T-cell (primary cell): ENCODE measurements at regions not wholly inside any gene's neighbourhood (a gene's known extent, or its start where the extent isn't known, plus 50 kb on each side); places are given as distances from the start of the nearest gene placed in this dataset.

Experiments used
- ATAC-seq, 4 experiments: fragments of 200-7000 bp in 3 of 4; fragments of 150-1000 bp in 1 of 4; cut with Tn5 transposase; replicated peaks in 1 of 4; 1 replicate in 3 of 4; 2 replicates in 1 of 4; pipeline ENCODE4 v1.10.0; 2021; ENCODE audit warnings: moderate library complexity in 3 of 4, mild to moderate bottlenecking in 2 of 4, moderate number of reproducible peaks in 1 of 4
- CTCF ChIA-PET, 2 donors: fragments of 300-600 bp; sonication (Branson Sonifier 250); formaldehyde crosslinking; loops; one replicate each; lab custom pipeline; 2022; ENCODE audit warnings: antibody characterized with exemption in 2 of 2; lab: Charles Lee
- POLR2A ChIA-PET, 2 donors: fragments of 300-600 bp; sonication (Branson Sonifier 250); formaldehyde crosslinking; loops; one replicate each; lab custom pipeline; 2022; ENCODE audit warnings: antibody characterized with exemption in 2 of 2; lab: Charles Lee
- DNase-seq, 35 experiments: peaks; one replicate each; pipeline versions ENCODE4 v3.0.0 to v3.0.0-alpha.2; 2013 to 2023
- H3K27ac ChIP-seq: one replicate; pipeline ENCODE4 v1.5.1; 2013; ENCODE audit warnings: low read length
- H3K27me3 ChIP-seq, 2 experiments: replicated peaks in 1 of 2; 1 replicate in 1 of 2; 2 replicates in 1 of 2; pipeline versions ENCODE4 v1.6.1 to v1.7.0; 2013; ENCODE audit warnings: low read length in 1 of 2, mixed read lengths in 1 of 2; ENCODE audit not compliant: control insufficient read depth in 2 of 2, insufficient read depth in 2 of 2; ENCODE audit errors: extremely low read depth in 1 of 2
- H3K36me3 ChIP-seq, 2 donors: 1 replicate in 1 of 2; 2 replicates in 1 of 2; pipeline versions ENCODE4 v1.6.1 to v1.7.0; 2013; ENCODE audit warnings: low read length in 1 of 2; ENCODE audit not compliant: control insufficient read depth in 2 of 2, insufficient read depth in 1 of 2; ENCODE audit errors: extremely low read depth in 1 of 2
- H3K4me1 ChIP-seq, 2 experiments: 1 replicate in 1 of 2; 2 replicates in 1 of 2; pipeline versions ENCODE4 v1.6.1 to v1.7.0; 2013; ENCODE audit warnings: low read length in 2 of 2, mixed read lengths in 1 of 2; ENCODE audit not compliant: insufficient read depth in 2 of 2, control insufficient read depth in 1 of 2; ENCODE audit errors: extremely low read depth in 1 of 2
- H3K4me3 ChIP-seq, 2 donors: 1 replicate in 1 of 2; 2 replicates in 1 of 2; pipeline versions ENCODE4 v1.5.1 to v1.7.0; 2013; ENCODE audit warnings: mild to moderate bottlenecking in 2 of 2, low read length in 1 of 2, moderate library complexity in 1 of 2; ENCODE audit not compliant: control insufficient read depth in 1 of 2; ENCODE audit errors: extremely low read depth in 1 of 2
- H3K9me3 ChIP-seq: 2 replicates; pipeline ENCODE4 v1.7.0; 2013
- H3K27ac Mint-ChIP-seq, 2 donors: one replicate each; pipeline ENCODE4 v1.8.0; 2020 to 2021; ENCODE audit warnings: mild to moderate bottlenecking in 2 of 2, mixed read lengths in 2 of 2
- H3K27me3 Mint-ChIP-seq, 2 donors: one replicate each; pipeline ENCODE4 v1.8.0; 2021 to 2022; ENCODE audit warnings: mixed read lengths in 2 of 2
- H3K36me3 Mint-ChIP-seq: one replicate; pipeline ENCODE4 v1.8.0; 2021; ENCODE audit warnings: mixed read lengths
- H3K4me1 Mint-ChIP-seq, 3 donors: one replicate each; pipeline ENCODE4 v1.8.0; 2020 to 2022; ENCODE audit warnings: mixed read lengths in 3 of 3, mild to moderate bottlenecking in 1 of 3
- H3K4me3 Mint-ChIP-seq, 3 donors: one replicate each; pipeline ENCODE4 v1.8.0; 2020 to 2022; ENCODE audit warnings: mild to moderate bottlenecking in 3 of 3, mixed read lengths in 3 of 3, moderate library complexity in 3 of 3
- H3K9me3 Mint-ChIP-seq, 3 donors: one replicate each; pipeline ENCODE4 v1.8.0; 2020 to 2022; ENCODE audit warnings: mixed read lengths in 3 of 3
- WGBS: methylation state at CpG from one replicate; pipeline ENCODE4 v1.1.5; 2013; ENCODE audit warnings: missing lambda C conversion rate; ENCODE audit not compliant: insufficient coverage; 5-methylcytosine and 5-hydroxymethylcytosine counted together

DNA sequence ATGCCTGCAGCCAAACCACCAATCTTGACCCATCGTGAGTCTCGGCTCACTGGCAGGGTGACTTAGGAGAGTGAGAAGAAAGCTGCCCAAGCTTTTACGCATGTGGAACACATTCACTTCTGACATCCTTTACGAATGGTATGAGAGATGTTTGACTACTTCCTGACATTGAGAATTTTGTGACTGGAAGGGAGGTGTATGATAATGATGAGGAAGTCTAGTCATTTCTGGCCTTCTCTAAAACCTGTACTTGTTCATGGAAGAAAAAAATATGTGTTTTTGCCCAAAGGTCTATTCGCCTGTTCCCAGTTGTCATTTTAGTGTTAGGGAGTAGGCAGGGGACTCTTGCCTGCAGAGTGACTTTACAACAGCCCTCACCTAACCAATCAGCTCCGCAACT is 227.2 kb upstream of the ATP2B1 start:
- no peak for DNase-seq
- WGBS: no CpG with 5 or more reads among the region's 6 CpGs
- CTCF ChIA-PET: no interaction called here
- no peaks in the 10 kb centered on the region for H3K27me3 ChIP-seq
- no peaks in the 10 kb centered on the region for H3K4me1 ChIP-seq
- H3K9me3 ChIP-seq: no peaks in the 10 kb centered on the region
- POLR2A ChIA-PET: interaction anchor here in 1 of 2 donors (0.5 kb wide), 1 partner anchor 160 kb away, joined by 3 read pairs; no protein-coding TSS in a partner anchor
- peak overlapping the region; percentile 48 to 68 for H3K27ac Mint-ChIP-seq
- no peaks in the 10 kb centered on the region for H3K27me3 Mint-ChIP-seq
- no peak overlapping the region for H3K4me3 Mint-ChIP-seq
- no peak for ATAC-seq
- no peaks in the 10 kb centered on the region for H3K36me3 ChIP-seq
- H3K36me3 Mint-ChIP-seq: no peaks in the 10 kb centered on the region
- peaks cover 0 to 37% (median 26%) of the 10 kb centered on the region in 3 donors for H3K4me1 Mint-ChIP-seq
- no peaks in the 10 kb centered on the region for H3K9me3 Mint-ChIP-seq
- H3K4me3 ChIP-seq: no peak overlapping the region
- H3K27ac ChIP-seq: no peak overlapping the region

DNA sequence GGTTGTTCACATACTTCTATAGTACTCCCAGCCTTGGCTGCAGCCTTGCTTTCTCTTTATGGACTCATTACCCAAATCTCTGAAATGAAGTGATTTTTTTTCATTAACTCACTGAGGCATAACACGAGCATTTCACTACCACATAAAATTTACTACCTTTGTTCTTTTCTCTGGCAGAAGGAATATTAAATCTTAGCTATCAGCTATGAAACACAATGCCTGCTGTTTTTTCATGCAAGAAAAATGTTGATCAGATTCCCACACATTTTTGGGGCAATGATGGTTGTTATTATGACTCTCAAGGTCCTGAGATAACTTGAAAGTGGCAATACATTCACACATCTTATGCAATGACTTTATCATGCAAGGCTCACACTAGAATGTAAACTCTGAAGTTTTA is 225.3 kb upstream of the ATP2B1 start:
- DNase-seq: no peak
- Histone ChIP-seq H3K9me3 (no peaks in the 10 kb centered on the region), H3K36me3 (no peaks in the 10 kb centered on the region), H3K4me3 (no peak overlapping the region), H3K4me1 (no peaks in the 10 kb centered on the region), H3K27me3 (no peaks in the 10 kb centered on the region), H3K27ac (no peak overlapping the region)
- H3K4me1 Mint-ChIP-seq: peaks cover 0 to 37% (median 26%) of the 10 kb centered on the region in 3 donors
- peak overlapping the region in 1 of 2 donors; percentile 47 for H3K27ac Mint-ChIP-seq
- CTCF ChIA-PET: no interaction called here
- WGBS: no CpG with 5 or more reads among the region's 1 CpG
- no peaks in the 10 kb centered on the region for H3K27me3 Mint-ChIP-seq
- POLR2A ChIA-PET: interaction anchor here in 1 of 2 donors (0.7 kb wide), 1 partner anchor 12 kb away, joined by 3 read pairs; no protein-coding TSS in a partner anchor
- ATAC-seq: no peak
- H3K36me3 Mint-ChIP-seq: no peaks in the 10 kb centered on the region
- H3K4me3 Mint-ChIP-seq: no peak overlapping the region
- no peaks in the 10 kb centered on the region for H3K9me3 Mint-ChIP-seq

DNA sequence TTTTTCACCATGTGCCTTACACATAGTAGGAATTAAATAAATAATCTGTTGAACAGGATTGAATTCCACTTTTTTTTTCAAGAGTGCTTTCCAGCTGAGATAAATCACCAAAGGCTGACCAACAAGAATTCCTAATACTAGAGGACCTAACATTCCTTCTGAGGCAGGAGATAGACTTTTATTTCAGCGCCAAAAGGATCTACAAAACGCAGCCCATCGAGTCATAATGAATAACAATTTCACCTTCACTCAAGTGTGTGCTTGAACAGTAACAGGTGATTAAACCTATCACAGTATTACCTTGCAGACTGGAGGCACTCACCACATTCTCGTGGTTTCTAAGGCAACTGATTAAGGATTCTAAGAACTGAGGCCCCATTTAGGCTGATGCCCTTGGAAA is 224.3 kb upstream of the ATP2B1 start:
- H3K4me3 ChIP-seq: no peak overlapping the region
- WGBS: 62% methylated on average over 3 of the region's 4 CpGs
- H3K4me1 ChIP-seq: no peaks in the 10 kb centered on the region
- no peaks in the 10 kb centered on the region for H3K27me3 ChIP-seq
- ChIA-PET CTCF (no interaction called here), POLR2A (no interaction called here)
- no peaks in the 10 kb centered on the region for H3K27me3 Mint-ChIP-seq
- H3K9me3 Mint-ChIP-seq: no peaks in the 10 kb centered on the region
- no peak for DNase-seq
- no peaks in the 10 kb centered on the region for H3K36me3 ChIP-seq
- peak overlapping the region in 1 of 2 donors; percentile 17 for H3K27ac Mint-ChIP-seq
- no peak overlapping the region for H3K27ac ChIP-seq
- no peaks in the 10 kb centered on the region for H3K36me3 Mint-ChIP-seq
- H3K9me3 ChIP-seq: no peaks in the 10 kb centered on the region
- ATAC-seq: peak in 1 of 4 experiments; percentile 52
- H3K4me3 Mint-ChIP-seq: no peak overlapping the region
- peaks cover 0 to 38% (median 26%) of the 10 kb centered on the region in 3 donors for H3K4me1 Mint-ChIP-seq

DNA sequence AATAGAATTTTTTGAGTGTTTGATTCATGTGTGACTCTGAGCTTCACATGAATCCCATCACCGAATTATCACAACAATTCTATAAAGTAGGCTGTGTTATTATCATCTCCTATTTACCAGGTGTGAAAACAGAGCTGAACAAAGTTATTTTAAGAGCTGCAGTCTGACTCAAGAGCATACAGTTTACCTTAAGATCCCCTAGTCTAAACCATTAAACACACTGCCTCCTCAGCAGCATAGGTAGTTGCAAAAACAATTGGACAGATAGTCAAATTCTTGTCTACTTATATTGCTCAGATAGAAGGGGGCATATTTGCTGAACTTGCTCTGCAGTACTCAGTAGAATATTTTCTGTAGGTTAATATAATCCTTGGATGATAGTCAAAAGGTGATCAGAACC is 219.8 kb upstream of the ATP2B1 start:
- Histone ChIP-seq H3K27ac (no peak overlapping the region), H3K36me3 (no peaks in the 10 kb centered on the region), H3K27me3 (no peaks in the 10 kb centered on the region), H3K4me1 (peaks cover 0 to 3% of the 10 kb centered on the region in 2 experiments), H3K4me3 (no peak overlapping the region), H3K9me3 (no peaks in the 10 kb centered on the region)
- ChIA-PET POLR2A (no interaction called here), CTCF (interaction anchor here in 1 of 2 donors (1.4 kb wide), 1 partner anchor 10 kb away, joined by 3 read pairs; no protein-coding TSS in a partner anchor)
- no peaks in the 10 kb centered on the region for H3K36me3 Mint-ChIP-seq
- no CpG with 5 or more reads among the region's 1 CpG for WGBS
- peaks cover 8 to 21% (median 16%) of the 10 kb centered on the region in 3 donors for H3K4me1 Mint-ChIP-seq
- H3K9me3 Mint-ChIP-seq: no peaks in the 10 kb centered on the region
- peak overlapping the region in 1 of 2 donors; percentile 36 for H3K27ac Mint-ChIP-seq
- ATAC-seq (no peak), DNase-seq (no peak)
- no peaks in the 10 kb centered on the region for H3K27me3 Mint-ChIP-seq
- no peak overlapping the region for H3K4me3 Mint-ChIP-seq

DNA sequence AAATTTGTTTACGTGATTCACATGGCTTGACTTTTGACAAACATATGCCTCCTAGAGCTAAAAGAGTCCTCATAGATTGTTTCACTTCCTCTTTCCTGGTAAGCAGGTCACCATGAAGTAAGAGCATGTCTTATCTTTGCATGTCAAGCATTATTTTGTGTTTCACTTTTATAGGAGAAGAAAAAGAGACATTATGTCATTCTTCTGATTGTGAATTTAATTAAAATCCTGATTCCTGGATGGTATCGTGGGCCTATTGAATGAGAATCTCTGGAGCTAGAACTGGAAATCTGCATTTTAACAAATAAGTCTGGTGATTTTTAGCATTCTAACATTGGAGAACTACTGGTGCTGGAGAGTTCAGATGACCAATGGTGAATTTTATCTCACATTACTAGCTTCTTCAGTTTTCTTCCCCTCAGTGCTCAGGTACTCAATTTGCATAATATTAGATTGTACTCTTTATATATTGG is 218.6 kb upstream of the ATP2B1 start:
- Histone ChIP-seq H3K27me3 (no peaks in the 10 kb centered on the region), H3K9me3 (no peaks in the 10 kb centered on the region), H3K4me1 (peaks cover 0 to 3% of the 10 kb centered on the region in 2 experiments), H3K27ac (peak overlapping the region; percentile 13), H3K36me3 (no peaks in the 10 kb centered on the region), H3K4me3 (no peak overlapping the region)
- no peaks in the 10 kb centered on the region for H3K9me3 Mint-ChIP-seq
- H3K4me3 Mint-ChIP-seq: peak overlapping the region in 1 of 3 donors; percentile 25
- H3K27me3 Mint-ChIP-seq: no peaks in the 10 kb centered on the region
- CTCF ChIA-PET: interaction anchor here in 1 of 2 donors (1.4 kb wide), 1 partner anchor 9 kb away, joined by 3 read pairs; no protein-coding TSS in a partner anchor
- WGBS: no CpG with 5 or more reads among the region's 2 CpGs
- H3K27ac Mint-ChIP-seq: peak overlapping the region; percentile 7 to 29
- H3K36me3 Mint-ChIP-seq: no peaks in the 10 kb centered on the region
- peaks cover 8 to 13% (median 9%) of the 10 kb centered on the region in 3 donors for H3K4me1 Mint-ChIP-seq
- DNase-seq: peak in 1 of 35 experiments; percentile 16
- POLR2A ChIA-PET: interaction anchor here in 1 of 2 donors (0.6 kb wide), 2 partner anchors 21 to 50 kb away, joined by 3 read pairs; no protein-coding TSS in a partner anchor
- ATAC-seq: peak in 2 of 4 experiments; percentile 55 to 57

DNA sequence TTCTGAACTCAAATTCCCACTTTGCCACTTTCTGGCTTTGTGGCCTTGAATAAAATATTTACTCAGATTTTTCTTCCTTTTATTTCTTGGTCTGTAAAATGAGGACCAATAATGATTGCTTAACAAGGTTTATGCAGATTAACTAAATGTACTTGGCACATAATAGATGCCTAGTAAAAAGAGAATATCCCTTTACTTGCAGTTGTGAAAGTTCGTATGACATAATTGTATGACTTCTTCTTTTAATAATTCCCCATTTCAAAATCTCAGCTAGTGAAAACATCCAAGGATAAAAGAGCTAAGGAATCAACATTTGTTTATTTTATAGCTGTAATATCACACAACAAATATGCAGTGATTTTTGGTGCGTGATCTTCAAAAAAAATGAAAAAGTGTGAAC is 215.6 kb upstream of the ATP2B1 start:
- Histone ChIP-seq H3K36me3 (no peaks in the 10 kb centered on the region), H3K4me3 (no peak overlapping the region), H3K9me3 (no peaks in the 10 kb centered on the region), H3K27me3 (no peaks in the 10 kb centered on the region), H3K4me1 (peaks cover 0 to 3% of the 10 kb centered on the region in 2 experiments), H3K27ac (no peak overlapping the region)
- H3K4me1 Mint-ChIP-seq: peaks cover 6 to 8% (median 8%) of the 10 kb centered on the region in 3 donors
- H3K36me3 Mint-ChIP-seq: no peaks in the 10 kb centered on the region
- H3K27me3 Mint-ChIP-seq: no peaks in the 10 kb centered on the region
- WGBS: no CpG with 5 or more reads among the region's 2 CpGs
- H3K27ac Mint-ChIP-seq: no peak overlapping the region
- no peaks in the 10 kb centered on the region for H3K9me3 Mint-ChIP-seq
- ATAC-seq (no peak), DNase-seq (no peak)
- no peak overlapping the region for H3K4me3 Mint-ChIP-seq
- POLR2A ChIA-PET: no interaction called here
- CTCF ChIA-PET: interaction anchor here in 1 of 2 donors (0.6 kb wide), 1 partner anchor 283 kb away, joined by 3 read pairs; no protein-coding TSS in a partner anchor
